GM23338 (cell line): ENCODE measurements at regions not wholly inside any gene's neighbourhood (a gene's known extent, or its start where the extent isn't known, plus 50 kb on each side); places are given as distances from the start of the nearest gene placed in this dataset.

Experiments used
- ATAC-seq: fragments of 200-7000 bp; cut with Tn5 transposase; 3 replicates; pipeline ENCODE4 v1.9.1; 2020
- DNase-seq: peaks from one replicate; pipeline ENCODE4 v3.0.0-alpha.2; 2015; ENCODE audit warnings: low spot score
- H2AFZ ChIP-seq: fragments of 200-600 bp; sonication (generic); 2 replicates; pipeline ENCODE4 v1.8.0; 2016; ENCODE audit warnings: antibody characterized with exemption, mild to moderate bottlenecking, moderate library complexity
- H3F3A ChIP-seq: fragments of 200-600 bp; sonication (generic); replicated peaks from 2 replicates; pipeline ENCODE4 v1.8.0; 2017; ENCODE audit warnings: antibody characterized with exemption, mixed run types, low read depth
- H3K27ac ChIP-seq: fragments of 200-600 bp; sonication (generic); 2 replicates; pipeline ENCODE4 v1.6.1; 2016; ENCODE audit warnings: low read depth
- H3K27me3 ChIP-seq: fragments of 200-600 bp; sonication (generic); 2 replicates; pipeline ENCODE4 v1.8.0; 2016; ENCODE audit warnings: mild to moderate bottlenecking, mixed run types, moderate library complexity; ENCODE audit not compliant: insufficient read depth
- H3K36me3 ChIP-seq: fragments of 200-600 bp; sonication (generic); 2 replicates; pipeline ENCODE4 v1.8.0; 2016; ENCODE audit warnings: mild to moderate bottlenecking; ENCODE audit not compliant: insufficient read depth
- H3K4me1 ChIP-seq: fragments of 200-600 bp; sonication (generic); 2 replicates; pipeline ENCODE4 v1.8.0; 2016; ENCODE audit warnings: mild to moderate bottlenecking, moderate library complexity; ENCODE audit not compliant: insufficient read depth
- H3K4me2 ChIP-seq: fragments of 200-600 bp; sonication (generic); 2 replicates; pipeline ENCODE4 v1.7.1; 2017; ENCODE audit warnings: mixed run types
- H3K4me3 ChIP-seq: fragments of 200-600 bp; sonication (generic); 2 replicates; pipeline ENCODE4 v1.6.1; 2016; ENCODE audit warnings: mixed run types
- H3K79me2 ChIP-seq: fragments of 200-600 bp; sonication (generic); replicated peaks from 2 replicates; pipeline ENCODE4 v1.8.0; 2017; ENCODE audit warnings: mild to moderate bottlenecking; ENCODE audit not compliant: insufficient read depth
- H3K9me2 ChIP-seq: fragments of 200-600 bp; sonication (generic); 2 replicates; pipeline ENCODE4 v1.8.0; 2017; ENCODE audit not compliant: insufficient read depth
- H4K20me1 ChIP-seq: fragments of 200-600 bp; sonication (generic); replicated peaks from 2 replicates; pipeline ENCODE4 v1.8.0; 2017; ENCODE audit warnings: mild to moderate bottlenecking; ENCODE audit not compliant: insufficient read depth
- H3K27ac Mint-ChIP-seq: 2 replicates; pipeline ENCODE4 v1.8.0; 2020; ENCODE audit warnings: inconsistent platforms, mild to moderate bottlenecking, moderate library complexity, mixed read lengths
- H3K27me3 Mint-ChIP-seq: 3 replicates; pipeline ENCODE4 v1.8.0; 2022; ENCODE audit warnings: low read depth, mild to moderate bottlenecking, moderate library complexity, mixed read lengths, inconsistent platforms; ENCODE audit not compliant: insufficient read depth, poor library complexity
- H3K36me3 Mint-ChIP-seq: 3 replicates; pipeline ENCODE4 v1.8.0; 2021; ENCODE audit warnings: low read depth, mild to moderate bottlenecking, inconsistent platforms, moderate library complexity, mixed read lengths
- H3K4me1 Mint-ChIP-seq: 3 replicates; pipeline ENCODE4 v1.8.0; 2020; ENCODE audit warnings: mild to moderate bottlenecking, inconsistent platforms, mixed read lengths
- H3K4me3 Mint-ChIP-seq: 3 replicates; pipeline ENCODE4 v1.8.0; 2021; ENCODE audit warnings: moderate library complexity, mild to moderate bottlenecking, inconsistent platforms, mixed read lengths
- H3K9me3 Mint-ChIP-seq: 3 replicates; pipeline ENCODE4 v1.8.0; 2020; ENCODE audit warnings: moderate library complexity, mild to moderate bottlenecking, inconsistent platforms, mixed read lengths
- CREB1 ChIP-seq: fragments of 250-450 bp; sonication (Bioruptor Pico); IDR thresholded peaks from 2 replicates; pipeline ENCODE4 v1.5.0; 2020; ENCODE audit warnings: low read depth, mild to moderate bottlenecking, moderate library complexity
- CTCF ChIP-seq, 2 experiments: fragments of 200-600 bp in 1 of 2; sonication (generic) in 1 of 2; conservative IDR thresholded peaks; 2 replicates each; pipeline versions ENCODE4 v1.5.1 to v1.6.1; 2016 to 2017; ENCODE audit warnings: antibody characterized with exemption in 2 of 2, low read depth in 2 of 2, mild to moderate bottlenecking in 2 of 2, moderate library complexity in 1 of 2
- ETS1 ChIP-seq: IDR thresholded peaks from 2 replicates; pipeline ENCODE4 v1.6.1; 2016; ENCODE audit warnings: antibody characterized with exemption
- EZH2 ChIP-seq: fragments of 200-600 bp; sonication (generic); IDR thresholded peaks from one replicate; pipeline ENCODE4 v1.8.0; 2017; ENCODE audit warnings: antibody characterized with exemption, mild to moderate bottlenecking, low read depth; ENCODE audit not compliant: unreplicated experiment
- EZH2phosphoT487 ChIP-seq: fragments of 200-600 bp; sonication (generic); IDR thresholded peaks from one replicate; pipeline ENCODE4 v1.8.1; 2018; ENCODE audit warnings: antibody characterized with exemption; ENCODE audit not compliant: unreplicated experiment
- JUNB ChIP-seq: IDR thresholded peaks from one replicate; pipeline ENCODE4 v1.6.1; 2016; ENCODE audit warnings: antibody characterized with exemption; ENCODE audit not compliant: unreplicated experiment
- NANOG ChIP-seq: IDR thresholded peaks from 2 replicates; pipeline ENCODE4 v1.6.1; 2016; ENCODE audit warnings: antibody characterized with exemption, borderline replicate concordance
- POLR2AphosphoS5 ChIP-seq: IDR thresholded peaks from 2 replicates; pipeline ENCODE4 v1.6.1; 2016; ENCODE audit warnings: antibody characterized with exemption, low read depth
- REST ChIP-seq: IDR thresholded peaks from one replicate; pipeline ENCODE4 v1.6.1; 2018; ENCODE audit warnings: antibody characterized with exemption; ENCODE audit not compliant: unreplicated experiment
- STAT1 ChIP-seq: IDR thresholded peaks from one replicate; pipeline ENCODE4 v1.6.1; 2016; ENCODE audit warnings: antibody characterized with exemption; ENCODE audit not compliant: unreplicated experiment
- ZNF114 ChIP-seq: fragments of 250-450 bp; sonication (Bioruptor Pico); IDR thresholded peaks from 2 replicates; pipeline ENCODE4 v1.5.0; 2020; ENCODE audit warnings: mild to moderate bottlenecking, moderate library complexity
- ZNF331 ChIP-seq: fragments of 250-450 bp; sonication (Bioruptor Pico); IDR thresholded peaks from 2 replicates; pipeline ENCODE4 v1.5.0; 2020; ENCODE audit warnings: low read depth, mild to moderate bottlenecking, moderate library complexity
- ZNF462 ChIP-seq: fragments of 250-450 bp; sonication (Bioruptor Pico); IDR thresholded peaks from 2 replicates; pipeline ENCODE4 v1.5.0; 2020; ENCODE audit warnings: mild to moderate bottlenecking, moderate library complexity

- Histone ChIP-seq H3K79me2 (no peaks in the 10 kb centered on the region), H2AFZ (no peak overlapping the region), H3K27me3 (no peaks in the 10 kb centered on the region), H3K4me2 (no peak overlapping the region), H4K20me1 (no peaks in the 10 kb centered on the region), H3K4me1 (peaks cover 13% of the 10 kb centered on the region), H3K4me3 (no peak overlapping the region), H3F3A (no peaks in the 10 kb centered on the region), H3K9me2 (peaks cover 2% of the 10 kb centered on the region; the same call in 1 of the 2 replicates), H3K27ac (no peak overlapping the region), H3K36me3 (no peaks in the 10 kb centered on the region)
- DNase-seq = no peak
- peaks cover 12% of the 10 kb centered on the region for H3K4me1 Mint-ChIP-seq
- H3K27me3 Mint-ChIP-seq = no peaks in the 10 kb centered on the region
- ATAC-seq = no peak
- H3K27ac Mint-ChIP-seq = no peak overlapping the region
- H3K4me3 Mint-ChIP-seq = no peak overlapping the region
- H3K36me3 Mint-ChIP-seq = no peaks in the 10 kb centered on the region
- no peak for TF ChIP-seq ETS1
- TF ChIP-seq NANOG = no peak
- no peak for TF ChIP-seq POLR2AphosphoS5
- TF ChIP-seq ZNF114 (CRISPR knock-in tag) = no peak
- no peak for TF ChIP-seq CREB1 (CRISPR knock-in tag)
- no peak for TF ChIP-seq REST
- TF ChIP-seq EZH2phosphoT487 = no peak
- TF ChIP-seq ZNF331 (CRISPR knock-in tag) = no peak
- TF ChIP-seq STAT1 = no peak
- no peak for TF ChIP-seq JUNB
- no peak for TF ChIP-seq EZH2
- TF ChIP-seq ZNF462 (CRISPR knock-in tag) = no peak
- TF ChIP-seq CTCF (conservative IDR thresholded peaks at IDR 0.05; ENCODE audit: low read depth in 2 of 2) = no peak
- H3K9me3 Mint-ChIP-seq = no peaks in the 10 kb centered on the region
Measured at GRCh38 chr18:68520406-68521075, 194.4 kb downstream of the TMX3 start.
